ENCODE measurements at regions not wholly inside any gene's neighbourhood (a gene's known extent, or its start where the extent isn't known, plus 50 kb on each side); places are given as distances from the start of the nearest gene placed in this dataset.

GRCh38 chr14:53608369-53608768 is 348.3 kb downstream of the BMP4 start:
- no peaks in the 10 kb centered on the region for H3K4me1 ChIP-seq
- peaks cover under 1% of the 10 kb centered on the region for H3K27me3 ChIP-seq (ENCODE audit: low read depth)
- H3K36me3 ChIP-seq, result no peaks in the 10 kb centered on the region
- DNase-seq, result no peak
- no peak overlapping the region for H3K4me3 ChIP-seq
- H3K27ac ChIP-seq (replicated peaks), result no peak overlapping the region
- intact Hi-C loops (cut with micrococcal nuclease), result no loop called here
- no peaks in the 10 kb centered on the region for H3K9me3 ChIP-seq (replicated peaks)
- no peak for TF ChIP-seq CTCF (IDR thresholded peaks at IDR 0.05; ENCODE audit: borderline replicate concordance)

GRCh38 chr14:53606203-53606602 is 350.4 kb downstream of the BMP4 start:
- Histone ChIP-seq H3K9me3 (replicated peaks) (no peaks in the 10 kb centered on the region), H3K4me3 (no peak overlapping the region), H3K4me1 (no peaks in the 10 kb centered on the region), H3K27ac (replicated peaks) (no peak overlapping the region), H3K27me3 (ENCODE audit: low read depth) (no peaks in the 10 kb centered on the region), H3K36me3 (no peaks in the 10 kb centered on the region)
- TF ChIP-seq CTCF (IDR thresholded peaks at IDR 0.05; ENCODE audit: borderline replicate concordance), result no peak
- intact Hi-C loops (cut with micrococcal nuclease), result no loop called here
- DNase-seq, result no peak

- no peak for DNase-seq
- H3K4me1 ChIP-seq, result no peaks in the 10 kb centered on the region
- no peaks in the 10 kb centered on the region for H3K36me3 ChIP-seq
- H3K9me3 ChIP-seq (replicated peaks), result no peaks in the 10 kb centered on the region
- no peak overlapping the region for H3K27ac ChIP-seq (replicated peaks)
- no peak overlapping the region for H3K4me3 ChIP-seq
- no peak for TF ChIP-seq CTCF (IDR thresholded peaks at IDR 0.05; ENCODE audit: borderline replicate concordance)
- H3K27me3 ChIP-seq (ENCODE audit: low read depth), result no peaks in the 10 kb centered on the region
- intact Hi-C loops (cut with micrococcal nuclease), result no loop called here
These were observed 351.1 kb downstream of the BMP4 start for GRCh38 chr14:53605562-53605961.

- H3K27me3 ChIP-seq (ENCODE audit: low read depth), result no peaks in the 10 kb centered on the region
- TF ChIP-seq CTCF (IDR thresholded peaks at IDR 0.05; ENCODE audit: borderline replicate concordance), result no peak
- H3K9me3 ChIP-seq (replicated peaks), result no peaks in the 10 kb centered on the region
- intact Hi-C loops (cut with micrococcal nuclease), result no loop called here
- no peak overlapping the region for H3K27ac ChIP-seq (replicated peaks)
- H3K4me3 ChIP-seq, result no peak overlapping the region
- no peaks in the 10 kb centered on the region for H3K4me1 ChIP-seq
- DNase-seq, result no peak
- H3K36me3 ChIP-seq, result no peaks in the 10 kb centered on the region
These were observed 352.6 kb downstream of the BMP4 start for GRCh38 chr14:53603994-53604393.

- Histone ChIP-seq H3K27me3 (ENCODE audit: low read depth) (no peaks in the 10 kb centered on the region), H3K4me3 (no peak overlapping the region), H3K27ac (replicated peaks) (no peak overlapping the region), H3K4me1 (no peaks in the 10 kb centered on the region), H3K9me3 (replicated peaks) (no peaks in the 10 kb centered on the region), H3K36me3 (no peaks in the 10 kb centered on the region)
- no peak for TF ChIP-seq CTCF (IDR thresholded peaks at IDR 0.05; ENCODE audit: borderline replicate concordance)
- DNase-seq, result no peak
- intact Hi-C loops (cut with micrococcal nuclease), result no loop called here
These were observed 355.2 kb downstream of the BMP4 start for GRCh38 chr14:53601409-53601808.

All from left ventricle myocardium inferior (tissue), 1 donor.